ENCODE measurements at regions not wholly inside any gene's neighbourhood (a gene's known extent, or its start where the extent isn't known, plus 50 kb on each side); places are given as distances from the start of the nearest gene placed in this dataset.
"Not testable (repeated sequence)": the region's sequence is repeated elsewhere in the genome, so short reads cannot be mapped to it uniquely, and the experiment has no call there.

- no peak for DNase-seq
Measured at GRCh38 chr2:138274421-138275291, 226.9 kb upstream of the SPOPL start.

GRCh38 chr2:138275292-138275690, 226.3 kb upstream of the SPOPL start:
- no peak for DNase-seq

DNA sequence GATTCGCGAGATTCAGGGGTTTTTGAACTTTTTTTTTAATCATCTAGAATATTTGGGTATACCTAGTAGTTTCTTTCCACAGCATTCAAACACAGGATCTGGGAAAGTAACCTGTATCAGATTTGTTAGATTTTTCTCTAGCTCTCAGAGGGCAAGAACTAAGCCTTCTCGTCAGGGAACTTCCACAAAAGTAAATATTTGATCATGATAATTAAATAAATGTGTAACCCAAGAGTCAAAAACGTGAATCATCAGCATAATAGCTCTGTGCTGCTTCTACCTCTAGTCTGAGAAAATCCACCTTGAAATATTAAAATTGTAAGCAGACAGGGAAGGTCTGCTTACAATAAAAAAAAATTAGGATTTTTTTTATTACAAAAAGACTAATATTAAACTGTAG, 225.7 kb upstream of the SPOPL start:
- no peak for DNase-seq

- no peak for DNase-seq
Measured at GRCh38 chr2:138276339-138276738, 225.2 kb upstream of the SPOPL start.

- DNase-seq: no peak
Measured at GRCh38 chr2:138277062-138277461, 224.5 kb upstream of the SPOPL start.

DNA sequence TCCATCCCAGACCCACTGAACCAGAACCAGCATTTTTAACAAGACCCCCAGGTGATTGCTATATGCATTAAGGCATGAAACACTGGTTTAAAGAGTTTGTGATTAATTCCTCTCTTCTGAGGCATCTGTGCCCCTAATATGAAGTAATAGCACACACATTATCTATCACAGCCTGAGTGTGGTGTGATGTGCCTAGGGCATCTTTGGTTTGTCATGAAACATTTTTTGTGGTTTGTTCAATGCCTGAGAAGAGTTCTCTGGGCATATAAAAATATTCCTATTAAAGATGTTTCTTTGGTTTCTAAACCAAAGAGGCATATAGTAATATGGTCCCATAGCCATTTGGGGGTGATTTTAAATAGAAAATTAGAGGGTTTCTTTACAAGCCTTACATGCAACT, 221.7 kb upstream of the SPOPL start:
- no peak for DNase-seq

DNA sequence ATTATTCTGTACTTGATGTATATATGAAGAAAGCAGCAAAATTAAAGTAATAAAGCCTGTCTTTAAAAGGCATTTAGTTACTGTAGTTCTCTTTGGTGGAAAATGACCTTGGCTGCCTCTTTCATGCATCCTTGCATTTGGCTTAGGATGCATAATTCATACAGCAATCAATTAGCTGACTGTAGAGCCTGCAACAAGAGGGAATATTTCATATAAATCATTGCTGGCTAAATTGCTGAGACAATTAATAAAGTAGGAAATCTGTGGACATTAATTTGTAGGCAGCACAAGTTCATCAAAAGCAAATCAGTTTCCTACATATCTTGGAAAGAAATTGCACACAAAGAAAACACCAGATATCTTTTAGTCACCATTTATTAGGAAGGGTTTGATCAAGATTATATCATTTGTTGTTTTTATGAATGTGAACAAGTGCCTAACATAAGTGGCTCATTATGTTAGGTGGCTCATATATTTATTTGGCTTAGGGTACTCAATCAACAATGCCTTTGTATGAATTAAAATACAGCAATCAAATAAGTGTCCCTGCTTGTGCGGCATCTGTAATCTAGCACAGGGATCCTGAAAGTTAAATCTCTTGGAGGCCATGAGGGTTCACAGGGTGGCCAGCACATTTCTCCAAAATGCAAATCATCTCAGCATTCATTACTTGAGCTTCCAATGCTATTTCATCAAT, 220.4 kb upstream of the SPOPL start:
- DNase-seq: no peak

DNA sequence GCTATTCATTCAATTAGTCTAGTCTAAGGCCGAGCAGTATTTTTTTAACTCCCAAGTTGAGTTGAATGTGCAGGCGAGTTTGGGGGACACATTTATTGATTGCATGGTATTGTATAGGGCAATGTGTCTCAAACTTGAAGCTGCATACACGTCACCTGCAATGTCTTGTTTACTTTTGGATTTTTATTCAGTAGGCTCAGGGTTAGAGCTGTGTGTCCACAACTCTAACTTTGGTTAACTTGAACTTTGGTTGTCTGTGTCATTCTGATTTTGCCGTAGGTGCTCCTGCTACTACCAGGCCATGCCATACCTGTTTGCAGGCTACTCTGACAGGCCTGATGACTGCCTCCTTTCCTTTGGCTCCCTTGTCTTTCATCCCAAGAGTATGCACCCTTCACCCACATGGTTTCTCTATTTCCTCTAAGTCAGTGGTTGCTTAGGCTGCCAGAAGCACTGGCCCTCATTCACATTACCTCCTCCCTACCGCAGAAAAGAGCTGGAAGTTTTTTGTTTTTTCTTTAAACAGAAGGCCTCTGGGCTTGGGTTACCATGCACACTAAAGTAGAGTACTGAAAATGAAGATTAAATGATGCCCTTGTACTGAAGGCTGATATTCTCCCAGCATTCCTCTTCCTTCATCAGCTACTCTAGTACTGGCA, 219.4 kb upstream of the SPOPL start:
- no peak for DNase-seq

DNA sequence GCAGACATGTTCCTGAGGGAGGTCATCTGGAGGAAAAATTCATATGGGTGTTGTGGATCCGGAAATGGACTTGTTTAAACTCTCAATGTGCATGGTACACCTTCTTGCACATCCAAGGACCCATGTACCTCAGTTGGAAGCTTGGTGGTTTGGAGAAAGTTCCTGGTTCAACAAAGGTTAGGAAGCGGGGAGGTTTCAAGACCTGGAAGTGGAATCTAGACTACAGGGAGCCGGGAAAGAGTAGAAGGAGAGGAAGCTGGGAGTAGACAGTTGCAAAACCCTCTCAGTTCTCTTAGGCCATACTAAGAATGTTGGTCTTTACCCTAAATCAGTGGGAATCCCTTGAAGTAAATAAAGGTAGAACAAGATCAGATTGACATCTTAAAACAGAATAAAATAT, 209.8 kb upstream of the SPOPL start:
- DNase-seq: no peak

DNA sequence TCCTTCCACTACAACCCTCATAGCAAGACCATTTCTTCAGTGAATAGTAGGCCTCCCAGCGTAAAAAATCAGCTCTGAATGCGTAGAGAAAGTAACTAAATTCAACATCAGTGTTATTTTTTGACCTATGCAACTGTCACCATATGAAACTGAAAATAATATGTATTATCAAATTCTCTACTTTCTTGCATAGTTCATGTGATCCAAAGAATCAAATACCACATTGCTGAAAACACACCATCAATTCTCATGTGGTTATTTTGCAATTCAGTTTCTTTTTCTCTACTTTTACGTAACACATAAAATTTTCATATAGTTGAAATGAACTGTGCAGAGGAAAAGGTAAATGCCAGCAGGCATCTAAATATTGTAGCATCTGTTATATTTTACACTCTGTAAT, 208.5 kb upstream of the SPOPL start:
- DNase-seq: no peak

DNA sequence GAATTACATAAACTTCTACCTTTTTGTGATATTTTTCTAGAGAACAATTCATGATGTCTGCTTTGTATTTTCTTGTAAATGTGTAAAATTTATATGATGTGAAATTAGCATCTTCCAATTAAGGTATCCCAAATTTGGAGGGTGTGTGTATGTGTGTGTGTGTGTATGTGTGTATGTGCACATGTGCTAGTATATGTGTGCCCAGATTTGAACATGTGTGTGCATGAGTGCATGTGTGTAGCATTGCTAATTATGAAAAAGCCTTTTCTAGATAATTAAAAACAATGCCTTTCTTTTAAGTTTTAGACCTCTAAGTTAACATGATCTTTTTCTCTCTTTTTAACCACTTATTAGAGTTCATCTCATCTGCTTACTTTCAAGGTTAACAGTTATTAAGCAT, 208.0 kb upstream of the SPOPL start:
- no peak for DNase-seq

GRCh38 chr2:138294451-138294850, 207.1 kb upstream of the SPOPL start:
- DNase-seq: no peak

- no peak for DNase-seq
Measured at GRCh38 chr2:138296365-138296764, 205.2 kb upstream of the SPOPL start.

GRCh38 chr2:138298120-138298814, 203.3 kb upstream of the SPOPL start:
- no peak for DNase-seq

DNA sequence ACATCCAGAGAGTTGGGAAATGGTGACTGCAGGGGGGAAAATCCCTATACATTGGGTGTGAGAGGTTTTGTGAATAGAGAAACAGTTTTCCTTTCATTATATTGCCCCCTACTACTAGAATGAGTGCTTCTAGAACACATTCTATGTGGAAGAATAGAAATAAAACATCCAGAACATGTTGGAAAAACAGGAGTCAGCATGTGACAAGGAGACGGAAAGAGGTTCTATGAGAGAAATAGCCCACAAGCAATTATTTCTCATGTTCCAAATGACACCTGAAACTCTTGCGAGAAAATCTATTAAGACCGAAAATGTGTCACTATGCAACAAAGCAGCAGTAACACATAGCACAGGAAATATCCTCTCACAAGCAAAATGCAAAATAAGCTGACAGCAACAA, 202.7 kb upstream of the SPOPL start:
- DNase-seq: no peak

DNA sequence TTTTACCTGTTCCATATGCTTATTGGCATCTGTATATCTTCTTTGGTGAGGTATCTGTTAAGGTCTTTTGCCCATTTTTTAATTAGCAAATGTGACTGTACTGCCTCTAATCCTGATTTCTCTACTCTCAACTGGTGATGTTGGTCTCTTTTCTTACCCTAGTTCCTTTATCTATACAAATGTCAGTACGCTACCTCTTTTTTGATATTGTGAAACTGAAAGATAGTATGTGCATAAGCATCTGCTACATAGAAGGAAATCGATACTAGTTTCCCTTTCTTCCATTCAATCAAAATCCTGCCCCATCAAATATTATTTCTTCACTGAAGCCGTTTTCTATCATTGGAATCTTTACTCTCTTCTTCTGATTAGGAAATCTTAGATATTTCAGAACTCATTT, 194.9 kb upstream of the SPOPL start:
- DNase-seq: no peak

DNA sequence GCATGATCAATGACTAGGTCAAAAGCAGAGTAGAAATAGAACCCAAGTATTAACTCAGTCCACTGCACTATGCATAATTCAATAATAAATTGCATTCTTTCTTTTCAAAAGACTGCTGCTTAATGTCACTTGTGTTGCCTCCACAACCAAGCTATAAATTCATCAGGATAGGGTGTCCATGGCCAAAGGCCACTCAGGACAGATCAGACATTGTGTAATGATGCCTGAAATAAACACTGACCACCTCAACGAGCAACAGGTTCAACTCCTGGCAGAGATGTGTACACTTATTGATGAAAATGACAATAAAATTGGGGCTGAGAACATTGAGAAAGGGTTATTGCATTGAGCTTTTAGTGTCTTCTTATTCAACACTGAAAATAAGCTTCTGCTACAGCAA, 194.5 kb upstream of the SPOPL start:
- DNase-seq: no peak

DNA sequence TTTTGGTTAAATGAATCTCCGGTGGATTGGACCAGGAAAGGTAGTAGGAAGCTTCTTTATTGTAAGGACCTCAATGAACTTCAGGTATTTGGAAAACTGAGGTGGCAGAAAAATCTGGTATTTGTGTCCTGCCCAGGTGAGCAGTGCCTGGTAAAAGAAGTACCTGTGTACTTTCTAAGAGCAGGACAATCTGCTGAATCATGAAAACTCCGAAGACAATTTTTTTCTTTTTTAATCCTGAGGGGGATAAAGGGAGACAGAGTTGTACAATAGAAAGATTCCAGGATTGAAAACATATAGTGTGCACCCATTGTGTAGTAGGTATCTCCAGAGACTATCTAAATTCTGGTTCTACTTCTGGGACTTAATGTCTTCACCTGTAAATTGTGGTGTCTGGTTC, 191.8 kb upstream of the SPOPL start:
- no peak for DNase-seq

- DNase-seq: no peak
Measured at GRCh38 chr2:138312061-138312460, 189.5 kb upstream of the SPOPL start.

- not testable (repeated sequence) for DNase-seq
Measured at GRCh38 chr2:138315619-138316018, 186.0 kb upstream of the SPOPL start.

DNA sequence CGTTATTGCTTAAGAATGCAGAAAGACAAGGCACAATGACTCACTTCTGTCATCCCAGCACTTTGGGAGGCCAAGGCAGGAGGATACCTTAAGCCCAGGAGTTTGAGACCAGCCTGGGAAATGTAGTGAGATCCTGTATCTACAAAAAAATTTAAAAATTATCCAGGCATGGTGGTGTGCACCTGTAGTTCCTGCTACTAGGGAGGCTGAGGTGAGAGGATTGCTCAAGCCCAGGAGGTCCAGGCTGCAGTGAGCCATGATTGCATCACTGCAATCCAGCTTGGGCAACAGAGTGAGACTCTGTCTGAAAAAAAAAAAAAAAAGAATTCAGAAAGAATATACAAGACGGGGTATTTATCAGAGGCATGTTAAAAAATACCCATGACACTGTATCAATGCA, 182.0 kb upstream of the SPOPL start:
- DNase-seq: no peak

- DNase-seq: peak; percentile 47
Measured at GRCh38 chr2:138321458-138321857, 180.1 kb upstream of the SPOPL start.

- no peak for DNase-seq
Measured at GRCh38 chr2:138323382-138324067, 178.0 kb upstream of the SPOPL start.
